ENCODE measurements at regions not wholly inside any gene's neighbourhood (a gene's known extent, or its start where the extent isn't known, plus 50 kb on each side); places are given as distances from the start of the nearest gene placed in this dataset.

DNA sequence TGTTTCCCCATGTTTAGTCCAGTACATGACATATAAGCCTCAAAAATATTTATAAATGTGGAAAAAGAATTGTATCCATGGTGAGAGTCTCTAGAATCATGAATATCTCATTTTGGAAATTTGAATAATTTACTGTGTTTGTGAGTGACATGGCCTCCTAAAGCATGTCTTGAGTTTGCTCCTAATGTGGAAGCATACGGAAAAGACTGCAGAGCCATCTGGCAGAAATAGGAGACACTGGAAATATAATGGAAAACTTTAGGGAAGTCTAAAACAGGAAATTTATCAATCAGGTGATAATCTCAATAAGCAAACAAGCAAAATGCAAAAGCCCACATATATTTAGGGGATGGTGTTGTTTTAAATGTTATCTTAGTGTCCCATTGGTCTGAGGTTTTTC, 465.0 kb downstream of the TDRD3 start (continued):
- TF ChIP-seq ZBTB4 (CRISPR knock-in tag; IDR thresholded peaks at IDR 0.05): no peak
- no peak for TF ChIP-seq SREBF2 (IDR thresholded peaks at IDR 0.05; ENCODE audit: low read length)
- no peak for TF ChIP-seq IKZF1 (conservative IDR thresholded peaks at IDR 0.05)
- TF ChIP-seq ZZZ3 (IDR thresholded peaks at IDR 0.05; ENCODE audit: control insufficient read depth, insufficient read length, low read depth): no peak
- TF ChIP-seq TCF3 (IDR thresholded peaks at IDR 0.05; ENCODE audit: borderline replicate concordance, insufficient read depth, low read depth, low read length): no peak
- TF ChIP-seq, protein P1, sequence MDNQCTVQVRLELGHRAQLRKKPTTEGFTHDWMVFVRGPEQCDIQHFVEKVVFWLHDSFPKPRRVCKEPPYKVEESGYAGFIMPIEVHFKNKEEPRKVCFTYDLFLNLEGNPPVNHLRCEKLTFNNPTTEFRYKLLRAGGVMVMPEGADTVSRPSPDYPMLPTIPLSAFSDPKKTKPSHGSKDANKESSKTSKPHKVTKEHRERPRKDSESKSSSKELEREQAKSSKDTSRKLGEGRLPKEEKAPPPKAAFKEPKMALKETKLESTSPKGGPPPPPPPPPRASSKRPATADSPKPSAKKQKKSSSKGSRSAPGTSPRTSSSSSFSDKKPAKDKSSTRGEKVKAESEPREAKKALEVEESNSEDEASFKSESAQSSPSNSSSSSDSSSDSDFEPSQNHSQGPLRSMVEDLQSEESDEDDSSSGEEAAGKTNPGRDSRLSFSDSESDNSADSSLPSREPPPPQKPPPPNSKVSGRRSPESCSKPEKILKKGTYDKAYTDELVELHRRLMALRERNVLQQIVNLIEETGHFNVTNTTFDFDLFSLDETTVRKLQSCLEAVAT (IDR thresholded peaks at IDR 0.05): no peak
- no peak for TF ChIP-seq KAT2A (conservative IDR thresholded peaks at IDR 0.05; ENCODE audit: control insufficient read depth, low read depth, low read length)
- no peak for TF ChIP-seq CREB1 (IDR thresholded peaks at IDR 0.05; ENCODE audit: low read depth)
- TF ChIP-seq NFXL1 (IDR thresholded peaks at IDR 0.05; ENCODE audit: borderline replicate concordance): no peak
- no peak for TF ChIP-seq SIN3A (IDR thresholded peaks at IDR 0.05; ENCODE audit: low read depth, low read length)
- no peak for TF ChIP-seq BHLHE40 (IDR thresholded peaks at IDR 0.05; ENCODE audit: borderline replicate concordance in 1 of 2, low read depth in 2 of 2, low read length in 1 of 2)
- TF ChIP-seq TCF7 (IDR thresholded peaks at IDR 0.05; ENCODE audit: borderline replicate concordance): no peak
- TF ChIP-seq CHD1 (IDR thresholded peaks at IDR 0.05; ENCODE audit: low read depth, low read length): no peak

Data from GM12878 (cell line).